ENCODE measurements at regions not wholly inside any gene's neighbourhood (a gene's known extent, or its start where the extent isn't known, plus 50 kb on each side); places are given as distances from the start of the nearest gene placed in this dataset.

DNA sequence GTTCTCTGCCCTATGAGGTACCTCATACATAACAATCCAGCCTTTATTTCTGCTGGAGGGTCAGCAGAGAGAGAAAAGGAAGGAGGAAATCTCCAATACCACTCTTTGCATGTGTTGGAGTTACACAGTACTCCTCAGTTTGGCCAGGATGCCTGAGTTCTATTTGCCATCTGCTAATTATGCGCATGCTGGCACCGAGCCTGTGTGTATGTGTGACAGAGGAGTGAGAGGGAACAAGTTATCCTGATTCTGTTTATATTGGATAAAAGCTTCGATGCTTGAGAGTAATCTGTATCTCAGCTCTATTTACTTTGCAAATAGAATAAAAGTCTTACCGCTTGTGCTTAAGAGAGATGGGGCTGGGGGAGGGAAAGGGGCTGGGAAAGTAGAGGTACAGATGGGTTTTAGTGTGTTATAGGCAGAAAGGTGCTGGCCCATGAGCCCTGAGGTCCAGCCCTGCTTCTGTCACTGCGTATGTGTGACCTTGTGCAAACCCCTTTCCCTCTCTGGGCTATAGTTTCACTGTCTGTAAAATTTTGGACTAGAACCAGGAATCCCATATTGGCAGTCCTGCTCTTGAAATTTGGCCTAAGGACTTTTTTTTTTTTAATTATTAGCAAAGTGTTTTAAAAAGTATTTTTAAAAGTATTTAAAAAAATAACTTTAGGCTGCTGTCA is 54.5 kb upstream of the PLXNA2 start:
- no peak overlapping the region for H3K4me3 ChIP-seq (ENCODE audit: control insufficient read depth, low read depth, low read length)
- TF ChIP-seq, protein P1, sequence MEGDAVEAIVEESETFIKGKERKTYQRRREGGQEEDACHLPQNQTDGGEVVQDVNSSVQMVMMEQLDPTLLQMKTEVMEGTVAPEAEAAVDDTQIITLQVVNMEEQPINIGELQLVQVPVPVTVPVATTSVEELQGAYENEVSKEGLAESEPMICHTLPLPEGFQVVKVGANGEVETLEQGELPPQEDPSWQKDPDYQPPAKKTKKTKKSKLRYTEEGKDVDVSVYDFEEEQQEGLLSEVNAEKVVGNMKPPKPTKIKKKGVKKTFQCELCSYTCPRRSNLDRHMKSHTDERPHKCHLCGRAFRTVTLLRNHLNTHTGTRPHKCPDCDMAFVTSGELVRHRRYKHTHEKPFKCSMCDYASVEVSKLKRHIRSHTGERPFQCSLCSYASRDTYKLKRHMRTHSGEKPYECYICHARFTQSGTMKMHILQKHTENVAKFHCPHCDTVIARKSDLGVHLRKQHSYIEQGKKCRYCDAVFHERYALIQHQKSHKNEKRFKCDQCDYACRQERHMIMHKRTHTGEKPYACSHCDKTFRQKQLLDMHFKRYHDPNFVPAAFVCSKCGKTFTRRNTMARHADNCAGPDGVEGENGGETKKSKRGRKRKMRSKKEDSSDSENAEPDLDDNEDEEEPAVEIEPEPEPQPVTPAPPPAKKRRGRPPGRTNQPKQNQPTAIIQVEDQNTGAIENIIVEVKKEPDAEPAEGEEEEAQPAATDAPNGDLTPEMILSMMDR (IDR thresholded peaks at IDR 0.05; ENCODE audit: control insufficient read depth, insufficient read depth, low read depth, low read length, missing control alignments): no peak
- no peak for DNase-seq (ENCODE audit: low read depth)

DNA sequence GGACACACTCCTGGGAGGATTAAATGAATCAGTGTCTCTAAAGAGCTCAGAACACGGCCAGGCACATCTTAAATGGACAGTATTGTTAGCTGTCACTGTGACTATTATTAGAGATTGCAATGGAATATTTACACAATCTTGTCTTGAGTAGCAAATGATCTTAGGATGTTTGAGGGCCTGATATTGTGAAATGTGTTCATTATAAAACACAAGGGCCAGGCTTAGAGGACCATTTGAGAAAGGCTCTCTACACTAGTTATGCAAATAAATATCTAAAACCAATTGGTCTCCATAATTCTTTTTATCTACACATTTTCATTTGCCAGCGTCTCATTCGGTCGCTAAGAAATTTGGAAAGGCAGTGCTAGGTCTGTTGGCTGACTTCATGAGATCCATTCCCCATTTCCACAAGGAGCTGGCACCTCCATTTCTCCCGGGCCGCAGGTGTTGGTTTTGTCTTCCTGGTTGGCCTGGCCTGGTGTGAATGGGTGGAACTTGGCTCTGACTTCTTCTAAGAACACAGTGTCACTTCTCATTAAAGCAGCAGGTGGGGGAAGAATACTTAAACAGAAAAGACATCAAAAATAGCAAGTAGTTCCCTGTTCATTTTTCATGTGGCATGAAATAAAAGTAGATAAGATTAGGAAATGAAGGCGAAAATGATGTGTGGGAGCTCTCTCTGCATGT is 56.0 kb upstream of the PLXNA2 start:
- no peak for DNase-seq (ENCODE audit: low read depth)
- H3K4me3 ChIP-seq (ENCODE audit: control insufficient read depth, low read depth, low read length): no peak overlapping the region
- TF ChIP-seq, protein P1 (IDR thresholded peaks at IDR 0.05; ENCODE audit: control insufficient read depth, insufficient read depth, low read depth, low read length, missing control alignments): no peak

DNA sequence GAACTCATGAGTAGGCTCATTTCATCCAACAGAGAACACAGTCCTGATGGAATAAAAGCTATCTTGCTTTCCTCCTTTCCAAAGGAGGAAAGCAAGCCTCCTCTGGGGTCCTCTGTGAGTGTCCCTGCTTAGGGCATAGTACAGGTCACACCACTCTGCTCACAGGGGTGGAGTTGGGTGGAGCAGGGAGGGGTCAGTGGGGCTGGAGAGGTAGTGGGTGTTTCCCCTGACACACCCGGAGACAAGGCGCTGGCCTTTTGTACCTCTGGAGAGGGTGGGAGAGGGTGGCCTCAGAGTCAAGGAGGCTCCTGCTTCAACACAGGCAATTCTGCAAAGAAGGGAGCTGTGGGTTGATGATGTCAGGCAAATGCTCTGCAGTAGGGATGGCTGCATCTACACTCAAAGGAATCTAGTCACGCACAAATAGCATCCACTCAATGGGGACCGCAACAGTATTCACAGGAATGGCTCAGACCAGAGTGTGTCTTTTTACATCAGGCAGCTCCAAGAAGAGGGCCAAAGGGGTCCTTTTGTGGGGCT is 58.6 kb upstream of the PLXNA2 start:
- TF ChIP-seq, protein P1 (IDR thresholded peaks at IDR 0.05; ENCODE audit: control insufficient read depth, insufficient read depth, low read depth, low read length, missing control alignments): no peak
- no peak overlapping the region for H3K4me3 ChIP-seq (ENCODE audit: control insufficient read depth, low read depth, low read length)

DNA sequence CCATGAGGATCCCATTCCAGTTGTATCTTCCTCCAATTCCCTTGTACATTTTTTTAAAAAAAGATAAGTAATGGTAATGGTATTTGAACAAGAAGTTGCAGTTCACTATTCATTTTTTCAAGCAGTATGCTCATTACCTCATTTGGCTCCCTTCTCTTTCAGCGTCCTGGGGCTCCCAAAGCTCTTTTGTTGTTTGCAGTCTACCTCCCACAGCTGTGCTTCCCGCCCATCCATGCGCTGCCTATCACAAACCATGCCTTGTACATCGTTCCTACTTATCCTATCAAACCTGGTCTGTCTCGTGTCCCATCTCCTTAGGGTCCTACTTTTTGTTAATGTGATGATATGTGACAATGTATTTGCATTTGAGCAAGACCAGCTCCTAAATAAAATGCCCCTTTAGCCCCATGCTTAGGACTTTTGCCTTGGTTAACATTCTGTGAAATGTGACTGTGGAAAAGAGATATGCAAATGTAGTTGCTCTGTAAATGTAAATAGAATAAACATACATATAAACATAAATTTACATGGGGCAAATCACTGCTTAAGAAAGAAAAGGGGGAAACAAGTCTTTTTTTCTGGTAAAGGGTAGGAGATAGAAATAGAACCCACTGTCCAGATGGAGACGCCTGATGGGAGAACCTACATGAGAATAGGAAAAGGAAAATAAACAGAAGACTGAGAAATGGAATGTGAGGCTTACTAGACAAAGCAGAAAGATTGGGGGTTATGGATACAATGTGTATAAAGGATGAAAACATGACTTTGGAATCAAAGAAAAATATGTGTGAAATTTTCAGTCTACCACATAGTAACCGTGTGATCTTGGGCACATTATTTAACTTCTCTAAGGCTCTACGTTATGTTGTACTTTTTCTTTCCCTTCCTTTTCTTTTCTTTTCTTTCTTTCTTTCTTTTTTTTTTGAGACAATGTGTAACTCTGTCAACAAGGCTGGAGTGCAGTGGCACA is 59.8 kb upstream of the PLXNA2 start:
- DNase-seq (ENCODE audit: low read depth): no peak
- no peak overlapping the region for H3K4me3 ChIP-seq (ENCODE audit: control insufficient read depth, low read depth, low read length)
- TF ChIP-seq, protein P1 (IDR thresholded peaks at IDR 0.05; ENCODE audit: control insufficient read depth, insufficient read depth, low read depth, low read length, missing control alignments): no peak

More for the DNA sequence above, 58.6 kb upstream of the PLXNA2 start:
- DNase-seq (ENCODE audit: low read depth): no peak

DNA sequence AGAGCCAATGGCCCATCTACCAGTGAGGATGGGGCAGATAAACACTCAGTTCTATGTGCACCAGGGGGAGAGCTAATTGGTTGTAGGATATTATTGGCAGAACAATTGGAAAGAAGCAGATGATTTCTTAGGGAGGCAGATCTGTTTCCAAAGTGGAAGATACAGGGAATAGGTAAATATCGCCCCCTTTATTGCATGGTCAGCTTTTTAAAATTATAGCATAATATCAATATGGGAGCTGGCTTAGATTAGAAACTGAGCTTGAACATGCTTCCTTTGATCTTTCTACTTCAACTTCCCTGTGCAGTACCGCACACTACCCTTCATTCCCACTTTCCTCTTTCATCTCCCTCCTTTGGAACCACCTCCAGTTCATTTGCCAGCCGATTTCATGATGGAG is 64.0 kb upstream of the PLXNA2 start:
- no peak for DNase-seq (ENCODE audit: low read depth)
- TF ChIP-seq, protein P1 (IDR thresholded peaks at IDR 0.05; ENCODE audit: control insufficient read depth, insufficient read depth, low read depth, low read length, missing control alignments): no peak
- no peak overlapping the region for H3K4me3 ChIP-seq (ENCODE audit: control insufficient read depth, low read depth, low read length)

DNA sequence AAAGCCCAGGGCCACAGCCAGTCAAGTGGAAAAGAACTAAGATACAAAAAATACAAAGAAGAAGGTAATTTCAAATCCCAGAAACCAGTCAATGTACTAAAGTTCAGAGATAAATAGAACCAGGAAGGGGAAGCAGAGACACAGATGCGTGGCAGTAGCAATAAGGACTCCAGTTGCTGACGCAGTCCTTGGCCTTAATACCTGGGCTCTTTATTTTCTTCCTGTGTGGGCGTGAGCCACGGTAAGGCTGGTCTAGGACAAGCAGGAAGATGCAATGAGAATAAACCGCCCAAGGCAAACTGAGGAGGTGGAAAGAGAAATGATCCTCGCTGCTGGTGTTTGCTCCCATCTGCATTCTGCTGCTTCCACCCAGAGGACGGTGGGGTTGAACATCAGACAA is 65.6 kb upstream of the PLXNA2 start:
- DNase-seq (ENCODE audit: low read depth): no peak
- TF ChIP-seq, protein P1 (IDR thresholded peaks at IDR 0.05; ENCODE audit: control insufficient read depth, insufficient read depth, low read depth, low read length, missing control alignments): no peak
- no peak overlapping the region for H3K4me3 ChIP-seq (ENCODE audit: control insufficient read depth, low read depth, low read length)

Data from AG09309 (cell line).